ENCODE measurements at regions not wholly inside any gene's neighbourhood (a gene's known extent, or its start where the extent isn't known, plus 50 kb on each side); places are given as distances from the start of the nearest gene placed in this dataset.

- no peaks in the 10 kb centered on the region for H3K27me3 ChIP-seq (ENCODE audit: insufficient read depth, low read length)
- POLR2A ChIA-PET: no interaction called here
These were observed 376.1 kb upstream of the RBFOX1 start for GRCh38 chr16:6956511-6956910.

More at GRCh38 chr16:6956511-6956910, 376.1 kb upstream of the RBFOX1 start:
- no peaks in the 10 kb centered on the region for H3K79me2 ChIP-seq (ENCODE audit: insufficient read depth, low read length)
- CTCF ChIA-PET: no interaction called here
- DNase-seq (ENCODE audit: low read depth, low spot score): no peak
- TF ChIP-seq MAX (IDR thresholded peaks at IDR 0.05): no peak
- no peak for TF ChIP-seq ELF1 (IDR thresholded peaks at IDR 0.05; ENCODE audit: borderline replicate concordance, low read depth)
- no peak for TF ChIP-seq EZH2phosphoT487 (IDR thresholded peaks at IDR 0.05; ENCODE audit: borderline replicate concordance)
- TF ChIP-seq POLR2A (IDR thresholded peaks at IDR 0.05; ENCODE audit: borderline replicate concordance, extremely low read depth, insufficient read depth, insufficient read length): no peak
- TF ChIP-seq CEBPB (IDR thresholded peaks at IDR 0.05; ENCODE audit: low read depth): no peak
- TF ChIP-seq RAD21 (IDR thresholded peaks at IDR 0.05; ENCODE audit: low read depth): no peak
- no peak for TF ChIP-seq SRF (IDR thresholded peaks at IDR 0.05; ENCODE audit: low read depth)
- TF ChIP-seq CTCF (IDR thresholded peaks at IDR 0.05 in 2 of 3, conservative IDR thresholded peaks at IDR 0.05 in 1 of 3; ENCODE audit: borderline replicate concordance in 1 of 3, insufficient read depth in 1 of 3, low read depth in 2 of 3, low read length in 2 of 3): no peak
- TF ChIP-seq POLR2AphosphoS5 (IDR thresholded peaks at IDR 0.05; ENCODE audit: low read depth, low read length): no peak
- no peak for TF ChIP-seq SP1 (IDR thresholded peaks at IDR 0.05; ENCODE audit: low read depth)
- no peak for TF ChIP-seq FOSL1 (IDR thresholded peaks at IDR 0.05; ENCODE audit: low read depth)
- no peak for TF ChIP-seq EGR1 (IDR thresholded peaks at IDR 0.05; ENCODE audit: low read depth)
- TF ChIP-seq REST (IDR thresholded peaks at IDR 0.05; ENCODE audit: low read depth): no peak
- no peak for TF ChIP-seq JUND (IDR thresholded peaks at IDR 0.05)
- no peak for TF ChIP-seq SIN3A (IDR thresholded peaks at IDR 0.05; ENCODE audit: low read depth)
- no peak overlapping the region for H3K9ac ChIP-seq (ENCODE audit: low read length)
- H3K4me1 ChIP-seq (ENCODE audit: control insufficient read depth in 1 of 2, insufficient read depth in 2 of 2, low read length in 2 of 2): no peaks in the 10 kb centered on the region
- intact Hi-C loops (cut with micrococcal nuclease): no loop called here
- BruUV-seq (replicated peaks): no TSS peak
- H3K4me2 ChIP-seq (ENCODE audit: low read length): no peak overlapping the region
- no peaks in the 10 kb centered on the region for H4K20me1 ChIP-seq (ENCODE audit: insufficient read depth)
- no peak overlapping the region for H3K27ac ChIP-seq (ENCODE audit: low read depth, low read length)
- no peak for ATAC-seq
- no peak overlapping the region for H2AFZ ChIP-seq (ENCODE audit: low read depth, low read length, poor library complexity, severe bottlenecking)
- no peak overlapping the region for H3K4me3 ChIP-seq (replicated peaks in 1 of 2; ENCODE audit: low read depth in 1 of 2, low read length in 2 of 2)
- H3K9me2 ChIP-seq (ENCODE audit: insufficient read depth): no peaks in the 10 kb centered on the region
- H3K36me3 ChIP-seq (ENCODE audit: control insufficient read depth in 1 of 2, insufficient read depth in 2 of 2, low read length in 2 of 2): no peaks in the 10 kb centered on the region
- H3K9me3 ChIP-seq (ENCODE audit: control insufficient read depth in 1 of 2, insufficient read depth in 1 of 2, low read depth in 1 of 2, low read length in 2 of 2): peaks cover 0 to 3% of the 10 kb centered on the region in 2 experiments; a peak in 2 of 4 replicates
- RAD21 ChIA-PET (ENCODE audit: low non-redundant PET in 1 of 2, low total read pairs in 2 of 2, uncharacterized antibody in 2 of 2, unreplicated experiment in 2 of 2): no interaction called here
